RWPE1 (cell line): ENCODE measurements at regions not wholly inside any gene's neighbourhood (a gene's known extent, or its start where the extent isn't known, plus 50 kb on each side); places are given as distances from the start of the nearest gene placed in this dataset.

Experiments
- CTCF ChIA-PET: fragments of 350-600 bp; sonication (Branson Sonifier 250); formaldehyde crosslinking; extraction: SDS; loops from one replicate; lab custom pipeline; 2021; lab: Yijun Ruan, JAX
- POLR2A ChIA-PET: fragments of 400-600 bp; formaldehyde crosslinking; extraction: SDS; loops from one replicate; lab custom pipeline; 2020; ENCODE audit warnings: antibody characterized with exemption; ENCODE audit not compliant: low non-redundant PET; lab: Yijun Ruan, JAX
- DNase-seq: peaks from one replicate; pipeline ENCODE4 v3.0.0; 2012; ENCODE audit warnings: low spot score
- H3K27ac ChIP-seq: fragments of 450-650 bp; 2 replicates; pipeline ENCODE4 v1.5.1; 2017
- TF ChIP-seq, protein P1 (sequence below): fragments of 450-650 bp; conservative IDR thresholded peaks from 2 replicates; pipeline ENCODE4 v1.5.1; 2017; ENCODE audit warnings: low read depth, mild to moderate bottlenecking

DNA sequence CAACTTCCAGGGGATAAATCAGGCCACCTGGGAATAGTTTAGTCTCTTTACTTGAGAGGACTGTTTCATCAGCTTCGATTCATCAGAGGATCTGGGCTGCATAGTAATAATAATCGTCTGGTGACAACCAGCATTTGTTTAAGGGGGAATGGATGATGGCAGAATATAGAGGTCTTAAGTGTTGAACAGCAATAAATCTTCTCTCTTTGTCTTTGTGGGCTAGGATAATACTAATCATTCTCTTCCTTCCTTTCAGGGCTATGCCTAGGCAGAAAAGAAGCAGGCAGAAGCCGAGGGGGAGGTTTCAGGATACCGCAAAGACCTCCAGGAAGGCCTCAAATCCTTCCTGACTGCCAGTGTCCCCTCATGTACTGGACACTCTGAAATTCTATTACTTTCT is 150.4 kb upstream of the GAREM1 start:
- no peak overlapping the region for H3K27ac ChIP-seq
- no peak for DNase-seq
- TF ChIP-seq, protein P1, sequence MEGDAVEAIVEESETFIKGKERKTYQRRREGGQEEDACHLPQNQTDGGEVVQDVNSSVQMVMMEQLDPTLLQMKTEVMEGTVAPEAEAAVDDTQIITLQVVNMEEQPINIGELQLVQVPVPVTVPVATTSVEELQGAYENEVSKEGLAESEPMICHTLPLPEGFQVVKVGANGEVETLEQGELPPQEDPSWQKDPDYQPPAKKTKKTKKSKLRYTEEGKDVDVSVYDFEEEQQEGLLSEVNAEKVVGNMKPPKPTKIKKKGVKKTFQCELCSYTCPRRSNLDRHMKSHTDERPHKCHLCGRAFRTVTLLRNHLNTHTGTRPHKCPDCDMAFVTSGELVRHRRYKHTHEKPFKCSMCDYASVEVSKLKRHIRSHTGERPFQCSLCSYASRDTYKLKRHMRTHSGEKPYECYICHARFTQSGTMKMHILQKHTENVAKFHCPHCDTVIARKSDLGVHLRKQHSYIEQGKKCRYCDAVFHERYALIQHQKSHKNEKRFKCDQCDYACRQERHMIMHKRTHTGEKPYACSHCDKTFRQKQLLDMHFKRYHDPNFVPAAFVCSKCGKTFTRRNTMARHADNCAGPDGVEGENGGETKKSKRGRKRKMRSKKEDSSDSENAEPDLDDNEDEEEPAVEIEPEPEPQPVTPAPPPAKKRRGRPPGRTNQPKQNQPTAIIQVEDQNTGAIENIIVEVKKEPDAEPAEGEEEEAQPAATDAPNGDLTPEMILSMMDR: no peak
- ChIA-PET CTCF (no interaction called here), POLR2A (no interaction called here)

DNA sequence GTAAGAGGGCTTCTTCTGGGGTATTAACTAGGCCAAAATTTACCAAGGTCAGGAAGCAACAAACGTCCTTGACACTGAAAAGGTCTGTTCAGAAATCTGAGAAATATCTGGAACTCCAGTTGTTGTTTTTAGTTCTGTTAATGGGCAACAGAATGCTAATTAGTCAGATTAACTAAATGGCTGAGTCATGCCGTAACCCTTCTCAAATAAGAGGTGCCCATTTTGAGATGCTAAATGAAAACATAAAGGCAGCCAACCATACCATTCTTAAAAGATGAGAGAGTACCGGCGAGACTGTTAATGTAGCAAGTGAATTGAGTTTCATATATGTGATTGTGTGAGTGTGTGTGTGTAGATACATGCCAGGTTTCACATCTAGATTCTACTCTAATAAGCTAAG is 147.9 kb upstream of the GAREM1 start:
- POLR2A ChIA-PET: no interaction called here
- H3K27ac ChIP-seq: no peak overlapping the region
- DNase-seq: no peak
- CTCF ChIA-PET: no interaction called here
- TF ChIP-seq, protein P1: no peak

DNA sequence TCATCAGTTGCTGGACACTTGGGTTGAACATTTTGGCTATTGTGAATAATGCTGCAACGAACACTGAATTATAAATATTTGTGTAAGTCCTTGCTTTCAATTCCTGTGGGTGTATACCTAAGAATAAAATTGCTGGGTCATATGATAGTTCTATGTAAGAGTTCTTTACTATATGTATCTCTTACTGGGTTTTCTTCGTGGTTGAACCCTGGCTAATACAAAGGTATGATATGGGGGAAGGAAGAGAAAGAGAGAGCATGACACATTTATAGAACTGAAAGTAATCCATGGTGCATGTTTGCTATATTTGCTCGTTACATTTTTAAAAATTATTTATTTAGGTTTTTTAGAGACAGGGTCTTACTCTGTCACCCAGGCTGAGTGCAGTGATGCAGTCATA is 143.1 kb upstream of the GAREM1 start:
- CTCF ChIA-PET: no interaction called here
- TF ChIP-seq, protein P1: no peak
- POLR2A ChIA-PET: no interaction called here
- H3K27ac ChIP-seq: no peak overlapping the region
- no peak for DNase-seq

DNA sequence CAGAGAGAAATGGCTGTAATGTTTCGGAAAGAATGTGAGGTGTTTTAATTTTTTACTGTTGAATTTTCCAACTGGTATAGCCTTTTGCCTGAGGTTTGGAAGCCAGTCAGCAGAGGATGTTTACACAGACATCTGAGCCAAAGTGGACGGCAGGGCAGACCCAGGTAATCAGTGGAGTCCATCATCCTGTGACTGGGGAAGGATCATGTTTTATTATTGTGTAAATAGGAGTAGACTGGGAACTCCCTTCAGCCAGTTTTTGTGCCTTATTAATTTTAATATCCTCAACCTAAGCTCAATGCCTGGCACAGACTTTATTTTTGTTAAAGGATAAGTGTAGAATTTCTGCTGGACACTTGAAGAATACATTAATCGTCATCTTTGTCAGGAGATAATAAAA is 142.0 kb upstream of the GAREM1 start:
- CTCF ChIA-PET: no interaction called here
- no peak for DNase-seq
- POLR2A ChIA-PET: no interaction called here
- no peak overlapping the region for H3K27ac ChIP-seq
- TF ChIP-seq, protein P1: no peak

DNA sequence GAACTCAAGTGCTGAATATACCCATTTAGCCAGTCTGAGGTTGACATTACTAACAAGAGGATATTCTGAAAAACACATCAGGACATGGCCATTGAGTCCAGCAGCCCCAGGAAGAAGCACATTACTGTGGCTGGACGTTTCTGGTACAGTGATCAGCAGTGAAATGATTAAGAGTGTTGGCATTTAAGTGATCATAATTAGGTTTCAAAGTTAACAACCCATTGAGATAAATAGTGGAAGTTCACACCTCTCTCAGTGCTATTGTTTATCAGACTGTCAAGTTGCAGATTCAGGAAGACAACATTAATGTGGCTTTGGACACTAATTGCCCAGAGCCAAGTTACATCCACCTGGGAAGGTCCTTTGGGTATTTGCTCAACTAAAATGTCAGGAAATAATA is 139.5 kb upstream of the GAREM1 start:
- POLR2A ChIA-PET: no interaction called here
- no peak overlapping the region for H3K27ac ChIP-seq
- TF ChIP-seq, protein P1: no peak
- CTCF ChIA-PET: no interaction called here
- no peak for DNase-seq

DNA sequence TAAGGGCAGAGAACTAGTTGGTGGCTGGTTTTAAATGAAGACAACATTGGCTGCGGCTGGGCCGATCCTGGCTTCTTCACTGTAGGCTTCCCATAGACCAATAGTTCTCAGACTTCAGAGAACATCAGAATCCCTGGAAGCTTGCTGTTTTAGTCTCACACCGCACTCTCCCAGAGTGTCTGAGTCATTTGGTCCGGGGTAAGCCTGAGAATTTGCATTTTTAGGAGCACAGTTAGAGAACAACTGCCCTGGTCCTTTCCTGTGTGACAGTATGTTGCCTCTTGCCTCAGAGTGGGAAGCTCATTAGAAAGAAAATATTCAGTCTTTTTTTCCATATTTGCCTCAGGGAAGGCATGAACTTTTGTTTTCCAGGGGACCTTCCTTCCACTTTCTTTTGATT is 137.1 kb upstream of the GAREM1 start:
- CTCF ChIA-PET: no interaction called here
- no peak overlapping the region for H3K27ac ChIP-seq
- POLR2A ChIA-PET: no interaction called here
- no peak for DNase-seq
- TF ChIP-seq, protein P1: no peak

DNA sequence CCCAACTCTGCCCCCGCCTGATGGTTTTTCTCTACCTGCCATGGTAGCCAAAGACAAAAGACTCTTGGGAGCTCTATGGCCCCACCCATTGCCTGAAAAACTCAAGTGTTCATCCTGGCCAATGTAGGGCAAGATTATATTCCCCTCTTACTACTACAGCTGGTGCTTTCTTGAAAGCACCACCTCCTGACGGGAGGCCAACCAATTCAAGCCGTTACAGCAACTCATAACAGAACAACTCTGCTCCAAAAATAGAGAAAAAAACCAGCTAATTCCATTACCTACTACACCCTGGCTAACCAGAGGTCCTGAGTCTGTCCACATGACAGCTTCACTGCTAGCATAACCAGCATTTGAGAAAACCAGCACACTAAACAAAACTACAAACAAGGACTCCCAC is 127.5 kb upstream of the GAREM1 start:
- CTCF ChIA-PET: no interaction called here
- TF ChIP-seq, protein P1: no peak

More for the DNA sequence above, 127.5 kb upstream of the GAREM1 start:
- H3K27ac ChIP-seq: no peak overlapping the region
- no peak for DNase-seq
- POLR2A ChIA-PET: no interaction called here
